K562 (cell line): ENCODE measurements at regions not wholly inside any gene's neighbourhood (a gene's known extent, or its start where the extent isn't known, plus 50 kb on each side); places are given as distances from the start of the nearest gene placed in this dataset.

Experiments
- ATAC-seq: fragments of 200-7000 bp; cut with Tn5 transposase; 3 replicates; pipeline ENCODE4 v1.9.1; 2020; ENCODE audit warnings: moderate library complexity
- BruUV-seq: library from RNA; stranded (reverse); fragments of 400-500 nt; replicated peaks from 2 replicates; lab custom pipeline; 2021; lab: Mats Ljungman, UMichigan
- CTCF ChIA-PET: fragments of 300-600 bp; formaldehyde crosslinking; extraction: SDS; loops from one replicate; lab custom pipeline; 2021; ENCODE audit warnings: low intra/inter-chr PET ratio; lab: Yijun Ruan, JAX
- POLR2A ChIA-PET: fragments of 300-600, 350-650 bp; sonication (Branson Sonifier 250); formaldehyde crosslinking; extraction: SDS; loops from one replicate; lab custom pipeline; 2021; ENCODE audit warnings: antibody characterized with exemption, inconsistent platforms; lab: Yijun Ruan, JAX
- DNase-seq, 4 experiments: peaks; one replicate each; pipeline versions ENCODE4 v3.0.0 to v3.0.0-alpha.2; 2011 to 2018; ENCODE audit warnings: low spot score in 3 of 4, mixed read lengths in 3 of 4; ENCODE audit errors: extremely low read depth in 1 of 4
- FAIRE-seq: peaks from 2 replicates; lab custom pipeline; 2011; peaks lifted over from hg19 to GRCh38; lab: Jason Lieb, UNC
- H2AFZ ChIP-seq: 2 replicates; pipeline ENCODE4 v1.6.0; 2011; ENCODE audit warnings: low read depth, low read length, control low read depth, inconsistent platforms
- H3K27ac ChIP-seq: fragments of 200-600 bp; 3 replicates; pipeline ENCODE4 v1.8.0; 2011; ENCODE audit warnings: low read depth, mild to moderate bottlenecking, control low read depth, inconsistent platforms, low read length, moderate library complexity, mixed read lengths; ENCODE audit errors: extremely low read depth
- H3K27me3 ChIP-seq, 2 experiments: fragments of 300-600 bp in 1 of 2; 2 replicates in 1 of 2; 3 replicates in 1 of 2; pipeline versions ENCODE4 v1.6.0 to v1.8.0; 2011; ENCODE audit warnings: inconsistent platforms in 2 of 2, low read length in 2 of 2, mild to moderate bottlenecking in 1 of 2, mixed read lengths in 1 of 2, moderate library complexity in 1 of 2; ENCODE audit not compliant: control insufficient read depth in 2 of 2, insufficient read depth in 2 of 2
- H3K36me3 ChIP-seq: fragments of 300-600 bp; 3 replicates; pipeline ENCODE4 v1.8.0; 2011; ENCODE audit warnings: mild to moderate bottlenecking, low read length, inconsistent platforms; ENCODE audit not compliant: control insufficient read depth, insufficient read depth
- H3K4me1 ChIP-seq, 2 experiments: fragments of 200-600 bp in 1 of 2; replicated peaks in 1 of 2; 2 replicates in 1 of 2; 3 replicates in 1 of 2; pipeline versions ENCODE4 v1.5.1 to v1.8.0; 2011; ENCODE audit warnings: inconsistent platforms in 2 of 2, low read length in 2 of 2, mild to moderate bottlenecking in 1 of 2, mixed read lengths in 1 of 2, moderate library complexity in 1 of 2; ENCODE audit not compliant: control insufficient read depth in 2 of 2, insufficient read depth in 2 of 2
- H3K4me2 ChIP-seq: 2 replicates; pipeline ENCODE4 v1.6.1; 2011; ENCODE audit warnings: low read length, control low read depth, inconsistent platforms, mixed read lengths; ENCODE audit not compliant: insufficient read depth
- H3K4me3 ChIP-seq: fragments of 200-600 bp; sonication (generic), shearing (Covaris generic); 2 replicates; pipeline ENCODE4 v1.5.1; 2016; ENCODE audit warnings: control low read depth, inconsistent platforms
- H3K79me2 ChIP-seq: fragments of 200-600 bp; 3 replicates; pipeline ENCODE4 v1.8.0; 2011; ENCODE audit warnings: low read length, inconsistent platforms; ENCODE audit not compliant: control insufficient read depth, insufficient read depth
- H3K9ac ChIP-seq, 2 experiments: 2 replicates each; pipeline versions ENCODE4 v1.6.0 to v1.6.1; 2011; ENCODE audit warnings: low read depth in 2 of 2, low read length in 2 of 2, control low read depth in 1 of 2, inconsistent platforms in 1 of 2, mild to moderate bottlenecking in 1 of 2, mixed read lengths in 1 of 2; ENCODE audit not compliant: insufficient read depth in 1 of 2
- H3K9me1 ChIP-seq: one replicate; pipeline ENCODE4 v1.6.0; 2011; ENCODE audit warnings: inconsistent platforms, mild to moderate bottlenecking, low read length, moderate library complexity; ENCODE audit not compliant: control insufficient read depth, insufficient read depth
- H3K9me3 ChIP-seq: replicated peaks from 2 replicates; pipeline ENCODE4 v1.5.1; 2011; ENCODE audit warnings: low read depth, low read length, inconsistent platforms; ENCODE audit not compliant: control insufficient read depth, insufficient read depth
- H4K20me1 ChIP-seq: replicated peaks from 2 replicates; pipeline ENCODE4 v1.6.1; 2011; ENCODE audit warnings: low read length, inconsistent platforms, mixed read lengths; ENCODE audit not compliant: control insufficient read depth, insufficient read depth
- HDAC1 ChIP-seq, 2 experiments: fragments of 450-650 bp; IDR thresholded peaks; 2 replicates each; pipeline ENCODE4 v1.6.1; 2016 to 2017; ENCODE audit warnings: inconsistent platforms in 1 of 2, mild to moderate bottlenecking in 1 of 2, moderate library complexity in 1 of 2
- MCM5 ChIP-seq: fragments of 450-650 bp; IDR thresholded peaks from 2 replicates; pipeline ENCODE4 v1.6.1; 2016; ENCODE audit warnings: low read depth
- PHF20 ChIP-seq: fragments of 450-650 bp; IDR thresholded peaks from 2 replicates; pipeline ENCODE4 v1.6.1; 2018; ENCODE audit not compliant: partially characterized antibody
- PTBP1 ChIP-seq: fragments of 200-400 bp; formaldehyde crosslinking; IDR thresholded peaks from 2 replicates; pipeline ENCODE4 v1.6.1; 2017; ENCODE audit warnings: low read depth, low read length
- ZNF23 ChIP-seq: fragments of 250-450 bp; sonication (Bioruptor Pico); IDR thresholded peaks from 2 replicates; pipeline ENCODE4 v1.4.0; 2020; ENCODE audit warnings: mild to moderate bottlenecking
- ZNF436 ChIP-seq: fragments of 250-450, 450-650 bp; sonication (Bioruptor Pico); formaldehyde crosslinking; IDR thresholded peaks from 2 replicates; pipeline ENCODE4 v1.7.0; 2020; ENCODE audit warnings: mild to moderate bottlenecking
- ZNF551 ChIP-seq: fragments of 250-450 bp; sonication (Bioruptor Pico); IDR thresholded peaks from 2 replicates; pipeline ENCODE4 v1.5.0; 2021; ENCODE audit warnings: mild to moderate bottlenecking, moderate library complexity
- WGBS: fragments of 100-300 bp; shearing (Covaris generic); methylation state at CpG from one replicate; pipeline ENCODE4 v1.1.6; 2016; ENCODE audit warnings: low coverage, mixed read lengths; ENCODE audit not compliant: insufficient coverage; ENCODE audit errors: missing lambda C conversion rate; 5-methylcytosine and 5-hydroxymethylcytosine counted together
- in situ Hi-C: fragments of 300-500 bp; cut with MboI; formaldehyde crosslinking; loops from 4 replicates; pipeline ENCODE4 v1.15.0; 2018; ENCODE audit warnings: inconsistent platforms, mixed read lengths
- intact Hi-C: fragments of 100-400 bp; cut with micrococcal nuclease; formaldehyde crosslinking; loops from 2 replicates; pipeline ENCODE4 v1.14.2; 2022
- TF ChIP-seq, protein P1 (sequence below): fragments of 250-450 bp; sonication (Bioruptor Pico); IDR thresholded peaks from 2 replicates; pipeline ENCODE4 v1.5.0; 2021; ENCODE audit warnings: mild to moderate bottlenecking, borderline replicate concordance
- TF ChIP-seq, protein P2 (sequence below): fragments of 450-650 bp; IDR thresholded peaks from 2 replicates; pipeline ENCODE4 v1.6.1; 2016; ENCODE audit warnings: low read depth
- TF ChIP-seq, protein P3 (sequence below): sonication (generic); formaldehyde crosslinking; IDR thresholded peaks from 2 replicates; pipeline ENCODE4 v1.8.0; 2022; ENCODE audit warnings: missing genetic modification reagents, mild to moderate bottlenecking, borderline replicate concordance
- TF ChIP-seq, protein P4 (sequence below): sonication (generic); formaldehyde crosslinking; IDR thresholded peaks from 2 replicates; pipeline ENCODE4 v1.8.1; 2023; ENCODE audit warnings: mild to moderate bottlenecking, missing genetic modification reagents, moderate library complexity

DNA sequence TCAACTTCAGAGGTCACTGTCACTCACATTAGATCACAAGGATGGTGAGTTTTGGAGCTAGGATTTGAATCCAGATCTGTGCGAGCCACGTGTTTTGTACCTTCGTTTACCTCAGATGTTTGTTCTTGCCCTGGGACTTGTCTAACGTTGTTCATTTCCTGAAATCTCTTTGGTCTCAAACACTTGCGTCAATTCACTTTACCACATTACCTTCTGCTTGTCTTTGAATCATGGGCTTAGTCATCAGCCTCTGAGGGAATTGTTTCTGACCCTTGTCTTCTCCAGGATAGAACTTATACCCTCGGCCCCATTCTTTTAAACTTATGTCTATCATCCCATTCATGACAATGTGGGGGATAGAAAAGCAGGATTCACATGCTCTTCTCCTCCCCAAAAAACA lies 282.7 kb downstream of the DCDC2C start:
- Histone ChIP-seq H3K9me1 (no peaks in the 10 kb centered on the region), H3K4me3 (no peak overlapping the region), H3K9ac (no peak overlapping the region), H4K20me1 (no peaks in the 10 kb centered on the region), H2AFZ (no peak overlapping the region), H3K36me3 (no peaks in the 10 kb centered on the region), H3K4me2 (no peak overlapping the region), H3K4me1 (no peaks in the 10 kb centered on the region), H3K79me2 (no peaks in the 10 kb centered on the region), H3K27ac (no peak overlapping the region), H3K9me3 (no peaks in the 10 kb centered on the region), H3K27me3 (no peaks in the 10 kb centered on the region)
- ATAC-seq (no peak), DNase-seq (no peak), FAIRE-seq (no peak)
- POLR2A ChIA-PET: no interaction called here
- no TSS peak for BruUV-seq
- CTCF ChIA-PET: no interaction called here
- WGBS: 0% methylated on average over 6 of the region's 6 CpGs
- intact Hi-C loops (no loop called here), in situ Hi-C loops (no loop called here)
- TF ChIP-seq, protein P1, sequence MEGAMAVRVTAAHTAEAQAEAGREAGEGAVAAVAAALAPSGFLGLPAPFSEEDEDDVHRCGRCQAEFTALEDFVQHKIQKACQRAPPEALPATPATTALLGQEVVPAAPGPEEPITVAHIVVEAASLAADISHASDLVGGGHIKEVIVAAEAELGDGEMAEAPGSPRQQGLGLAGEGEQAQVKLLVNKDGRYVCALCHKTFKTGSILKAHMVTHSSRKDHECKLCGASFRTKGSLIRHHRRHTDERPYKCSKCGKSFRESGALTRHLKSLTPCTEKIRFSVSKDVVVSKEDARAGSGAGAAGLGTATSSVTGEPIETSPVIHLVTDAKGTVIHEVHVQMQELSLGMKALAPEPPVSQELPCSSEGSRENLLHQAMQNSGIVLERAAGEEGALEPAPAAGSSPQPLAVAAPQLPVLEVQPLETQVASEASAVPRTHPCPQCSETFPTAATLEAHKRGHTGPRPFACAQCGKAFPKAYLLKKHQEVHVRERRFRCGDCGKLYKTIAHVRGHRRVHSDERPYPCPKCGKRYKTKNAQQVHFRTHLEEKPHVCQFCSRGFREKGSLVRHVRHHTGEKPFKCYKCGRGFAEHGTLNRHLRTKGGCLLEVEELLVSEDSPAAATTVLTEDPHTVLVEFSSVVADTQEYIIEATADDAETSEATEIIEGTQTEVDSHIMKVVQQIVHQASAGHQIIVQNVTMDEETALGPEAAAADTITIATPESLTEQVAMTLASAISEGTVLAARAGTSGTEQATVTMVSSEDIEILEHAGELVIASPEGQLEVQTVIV (CRISPR knock-in tag): no peak
- TF ChIP-seq, protein P2, sequence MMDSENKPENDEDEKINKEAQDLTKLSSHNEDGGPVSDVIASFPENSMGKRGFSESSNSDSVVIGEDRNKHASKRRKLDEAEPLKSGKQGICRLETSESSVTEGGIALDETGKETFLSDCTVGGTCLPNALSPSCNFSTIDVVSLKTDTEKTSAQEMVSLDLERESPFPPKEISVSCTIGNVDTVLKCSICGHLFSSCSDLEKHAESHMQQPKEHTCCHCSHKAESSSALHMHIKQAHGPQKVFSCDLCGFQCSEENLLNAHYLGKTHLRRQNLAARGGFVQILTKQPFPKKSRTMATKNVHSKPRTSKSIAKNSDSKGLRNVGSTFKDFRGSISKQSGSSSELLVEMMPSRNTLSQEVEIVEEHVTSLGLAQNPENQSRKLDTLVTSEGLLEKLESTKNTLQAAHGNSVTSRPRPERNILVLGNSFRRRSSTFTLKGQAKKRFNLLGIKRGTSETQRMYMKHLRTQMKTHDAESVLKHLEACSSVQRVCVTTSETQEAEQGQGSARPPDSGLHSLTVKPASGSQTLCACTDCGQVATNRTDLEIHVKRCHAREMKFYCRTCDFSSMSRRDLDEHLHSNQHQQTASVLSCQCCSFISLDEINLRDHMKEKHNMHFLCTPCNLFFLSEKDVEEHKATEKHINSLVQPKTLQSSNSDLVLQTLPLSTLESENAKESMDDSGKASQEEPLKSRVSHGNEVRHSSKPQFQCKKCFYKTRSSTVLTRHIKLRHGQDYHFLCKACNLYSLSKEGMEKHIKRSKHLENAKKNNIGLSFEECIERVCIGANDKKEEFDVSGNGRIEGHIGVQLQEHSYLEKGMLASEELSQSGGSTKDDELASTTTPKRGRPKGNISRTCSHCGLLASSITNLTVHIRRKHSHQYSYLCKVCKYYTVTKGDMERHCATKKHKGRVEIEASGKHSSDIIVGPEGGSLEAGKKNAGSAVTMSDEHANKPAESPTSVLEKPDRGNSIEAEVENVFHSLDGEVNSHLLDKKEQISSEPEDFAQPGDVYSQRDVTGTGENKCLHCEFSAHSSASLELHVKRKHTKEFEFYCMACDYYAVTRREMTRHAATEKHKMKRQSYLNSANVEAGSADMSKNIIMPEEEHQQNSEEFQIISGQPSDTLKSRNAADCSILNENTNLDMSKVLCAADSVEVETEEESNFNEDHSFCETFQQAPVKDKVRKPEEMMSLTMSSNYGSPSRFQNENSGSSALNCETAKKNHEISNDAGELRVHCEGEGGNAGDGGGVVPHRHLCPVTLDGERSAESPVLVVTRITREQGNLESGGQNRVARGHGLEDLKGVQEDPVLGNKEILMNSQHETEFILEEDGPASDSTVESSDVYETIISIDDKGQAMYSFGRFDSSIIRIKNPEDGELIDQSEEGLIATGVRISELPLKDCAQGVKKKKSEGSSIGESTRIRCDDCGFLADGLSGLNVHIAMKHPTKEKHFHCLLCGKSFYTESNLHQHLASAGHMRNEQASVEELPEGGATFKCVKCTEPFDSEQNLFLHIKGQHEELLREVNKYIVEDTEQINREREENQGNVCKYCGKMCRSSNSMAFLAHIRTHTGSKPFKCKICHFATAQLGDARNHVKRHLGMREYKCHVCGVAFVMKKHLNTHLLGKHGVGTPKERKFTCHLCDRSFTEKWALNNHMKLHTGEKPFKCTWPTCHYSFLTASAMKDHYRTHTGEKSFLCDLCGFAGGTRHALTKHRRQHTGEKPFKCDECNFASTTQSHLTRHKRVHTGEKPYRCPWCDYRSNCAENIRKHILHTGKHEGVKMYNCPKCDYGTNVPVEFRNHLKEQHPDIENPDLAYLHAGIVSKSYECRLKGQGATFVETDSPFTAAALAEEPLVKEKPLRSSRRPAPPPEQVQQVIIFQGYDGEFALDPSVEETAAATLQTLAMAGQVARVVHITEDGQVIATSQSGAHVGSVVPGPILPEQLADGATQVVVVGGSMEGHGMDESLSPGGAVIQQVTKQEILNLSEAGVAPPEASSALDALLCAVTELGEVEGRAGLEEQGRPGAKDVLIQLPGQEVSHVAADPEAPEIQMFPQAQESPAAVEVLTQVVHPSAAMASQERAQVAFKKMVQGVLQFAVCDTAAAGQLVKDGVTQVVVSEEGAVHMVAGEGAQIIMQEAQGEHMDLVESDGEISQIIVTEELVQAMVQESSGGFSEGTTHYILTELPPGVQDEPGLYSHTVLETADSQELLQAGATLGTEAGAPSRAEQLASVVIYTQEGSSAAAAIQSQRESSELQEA: no peak
- TF ChIP-seq, protein P3, sequence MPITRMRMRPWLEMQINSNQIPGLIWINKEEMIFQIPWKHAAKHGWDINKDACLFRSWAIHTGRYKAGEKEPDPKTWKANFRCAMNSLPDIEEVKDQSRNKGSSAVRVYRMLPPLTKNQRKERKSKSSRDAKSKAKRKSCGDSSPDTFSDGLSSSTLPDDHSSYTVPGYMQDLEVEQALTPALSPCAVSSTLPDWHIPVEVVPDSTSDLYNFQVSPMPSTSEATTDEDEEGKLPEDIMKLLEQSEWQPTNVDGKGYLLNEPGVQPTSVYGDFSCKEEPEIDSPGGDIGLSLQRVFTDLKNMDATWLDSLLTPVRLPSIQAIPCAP (CRISPR knock-in tag): no peak
- TF ChIP-seq PTBP1 (no peak), ZNF551 (CRISPR knock-in tag) (no peak), MCM5 (no peak), ZNF23 (CRISPR knock-in tag) (no peak), PHF20 (no peak), HDAC1 (IDR thresholded peaks at IDR 0.05) (no peak), ZNF436 (CRISPR knock-in tag) (no peak)
- TF ChIP-seq, protein P4, sequence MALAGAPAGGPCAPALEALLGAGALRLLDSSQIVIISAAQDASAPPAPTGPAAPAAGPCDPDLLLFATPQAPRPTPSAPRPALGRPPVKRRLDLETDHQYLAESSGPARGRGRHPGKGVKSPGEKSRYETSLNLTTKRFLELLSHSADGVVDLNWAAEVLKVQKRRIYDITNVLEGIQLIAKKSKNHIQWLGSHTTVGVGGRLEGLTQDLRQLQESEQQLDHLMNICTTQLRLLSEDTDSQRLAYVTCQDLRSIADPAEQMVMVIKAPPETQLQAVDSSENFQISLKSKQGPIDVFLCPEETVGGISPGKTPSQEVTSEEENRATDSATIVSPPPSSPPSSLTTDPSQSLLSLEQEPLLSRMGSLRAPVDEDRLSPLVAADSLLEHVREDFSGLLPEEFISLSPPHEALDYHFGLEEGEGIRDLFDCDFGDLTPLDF (CRISPR knock-in tag): no peak
